ENCODE measurements at regions not wholly inside any gene's neighbourhood (a gene's known extent, or its start where the extent isn't known, plus 50 kb on each side); places are given as distances from the start of the nearest gene placed in this dataset.
A peak's percentile ranks its signal among the peaks of the same experiment; 100 is the strongest.

DNA sequence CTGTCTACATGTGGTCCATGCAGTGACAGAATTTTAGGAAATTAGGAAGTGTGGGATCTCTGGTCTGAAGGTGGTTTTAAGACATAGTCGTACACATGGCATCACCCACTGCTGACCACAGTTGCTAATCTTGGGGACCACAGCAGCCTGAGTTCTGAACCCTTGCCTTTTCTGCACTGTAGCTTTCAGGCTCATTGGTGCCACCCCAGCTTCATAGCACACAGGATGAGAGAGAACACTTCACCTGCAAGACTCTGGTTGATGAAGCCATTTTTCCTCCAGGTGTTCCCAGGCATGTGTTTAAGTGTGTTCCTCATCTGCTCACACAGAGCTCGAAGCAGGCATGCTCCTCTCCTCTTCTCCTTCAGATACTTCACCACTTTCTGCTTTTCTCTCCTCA lies 68.2 kb upstream of the S1PR3 start:
- Histone ChIP-seq H3K9ac (ENCODE audit: low read length) (no peak overlapping the region), H3K4me2 (ENCODE audit: low read depth, low read length, poor library complexity, severe bottlenecking) (no peak overlapping the region), H3K9me3 (ENCODE audit: low read length) (no peaks in the 10 kb centered on the region), H3K27ac (ENCODE audit: low read length) (no peak overlapping the region), H4K20me1 (ENCODE audit: insufficient read depth, low read depth, low read length) (no peaks in the 10 kb centered on the region), H3K27me3 (ENCODE audit: low read length) (no peaks in the 10 kb centered on the region; the same call in 1 of the 2 replicates), H3K4me3 (ENCODE audit: low read length) (no peak overlapping the region), H3K9me2 (replicated peaks; ENCODE audit: insufficient read depth, low read length) (no peaks in the 10 kb centered on the region), H3K4me1 (ENCODE audit: low read length) (peaks cover 3% of the 10 kb centered on the region; the same call in 1 of the 2 replicates), H3K79me2 (ENCODE audit: low read length) (no peaks in the 10 kb centered on the region), H3K36me3 (ENCODE audit: insufficient read depth, low read length) (no peaks in the 10 kb centered on the region), H2AFZ (ENCODE audit: low read length) (no peak overlapping the region)
- DNase-seq = no peak

DNA sequence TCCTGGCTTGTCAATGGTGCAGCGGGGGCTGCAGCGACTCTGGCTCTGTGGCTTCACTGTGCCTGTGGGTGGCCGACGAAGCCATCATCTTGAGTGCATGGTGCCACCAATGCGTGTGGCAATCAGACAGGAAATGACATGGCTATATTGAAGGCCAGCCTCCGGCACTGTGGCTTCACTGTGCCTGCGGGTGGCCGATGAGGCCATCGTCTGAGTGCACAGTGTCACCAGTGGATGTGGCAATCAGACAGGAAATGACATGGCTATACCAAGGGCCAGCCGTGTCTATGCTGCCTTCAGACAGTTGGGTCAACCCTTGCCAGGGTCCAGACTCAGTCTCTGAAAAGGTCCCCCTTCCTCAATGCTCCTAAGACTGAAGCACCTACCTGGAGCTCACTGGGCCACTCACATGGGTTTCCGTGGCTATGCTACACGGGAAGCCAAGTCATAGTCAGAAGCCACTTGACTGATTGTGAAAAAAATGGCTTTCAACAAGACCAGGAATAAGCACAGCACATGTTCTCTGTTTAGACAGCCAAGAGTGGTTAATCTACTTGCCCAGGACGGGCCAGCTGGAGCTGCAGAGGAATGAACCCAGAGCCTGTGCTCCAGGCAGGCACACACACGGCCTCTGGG lies 67.5 kb upstream of the S1PR3 start:
- Histone ChIP-seq H3K4me3 (ENCODE audit: low read length) (no peak overlapping the region), H3K79me2 (ENCODE audit: low read length) (no peaks in the 10 kb centered on the region), H3K27ac (ENCODE audit: low read length) (no peak overlapping the region), H2AFZ (ENCODE audit: low read length) (no peak overlapping the region), H3K4me1 (ENCODE audit: low read length) (peaks cover 3% of the 10 kb centered on the region; the same call in 1 of the 2 replicates), H3K36me3 (ENCODE audit: insufficient read depth, low read length) (no peaks in the 10 kb centered on the region), H3K4me2 (ENCODE audit: low read depth, low read length, poor library complexity, severe bottlenecking) (no peak overlapping the region), H3K9me2 (replicated peaks; ENCODE audit: insufficient read depth, low read length) (no peaks in the 10 kb centered on the region), H3K27me3 (ENCODE audit: low read length) (no peaks in the 10 kb centered on the region; the same call in 1 of the 2 replicates), H3K9ac (ENCODE audit: low read length) (no peak overlapping the region), H3K9me3 (ENCODE audit: low read length) (no peaks in the 10 kb centered on the region), H4K20me1 (ENCODE audit: insufficient read depth, low read depth, low read length) (no peaks in the 10 kb centered on the region)
- no peak for DNase-seq

DNA sequence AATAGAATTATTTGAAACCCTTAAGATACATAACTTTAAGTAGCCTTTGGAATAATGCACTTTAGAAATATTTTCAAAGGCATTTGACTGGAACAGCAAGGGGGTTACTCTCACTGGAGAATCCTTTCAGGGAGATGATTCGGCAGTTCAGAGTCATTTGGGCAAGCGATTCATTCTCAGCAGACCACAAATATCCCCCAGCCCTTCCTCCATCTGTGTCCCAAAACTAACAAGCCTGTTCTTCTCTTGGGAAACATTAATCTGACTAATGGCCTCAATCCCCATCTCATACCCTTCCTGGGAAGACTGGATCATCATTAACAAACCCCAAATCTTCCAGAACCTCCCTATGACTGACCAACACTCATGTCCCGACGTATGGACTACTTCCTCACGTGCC lies 65.8 kb upstream of the S1PR3 start:
- no peaks in the 10 kb centered on the region for H3K79me2 ChIP-seq (ENCODE audit: low read length)
- H3K4me2 ChIP-seq (ENCODE audit: low read depth, low read length, poor library complexity, severe bottlenecking) = no peak overlapping the region
- H3K9me2 ChIP-seq (replicated peaks; ENCODE audit: insufficient read depth, low read length) = no peaks in the 10 kb centered on the region
- no peak overlapping the region for H3K27ac ChIP-seq (ENCODE audit: low read length)
- no peaks in the 10 kb centered on the region for H3K36me3 ChIP-seq (ENCODE audit: insufficient read depth, low read length)
- no peaks in the 10 kb centered on the region; the same call in 1 of the 2 replicates for H3K9me3 ChIP-seq (ENCODE audit: low read length)
- no peaks in the 10 kb centered on the region; the same call in 1 of the 2 replicates for H3K27me3 ChIP-seq (ENCODE audit: low read length)
- no peak overlapping the region for H3K4me3 ChIP-seq (ENCODE audit: low read length)
- H4K20me1 ChIP-seq (ENCODE audit: insufficient read depth, low read depth, low read length) = no peaks in the 10 kb centered on the region
- no peak overlapping the region for H3K9ac ChIP-seq (ENCODE audit: low read length)
- peaks cover 3% of the 10 kb centered on the region; the same call in 1 of the 2 replicates for H3K4me1 ChIP-seq (ENCODE audit: low read length)
- H2AFZ ChIP-seq (ENCODE audit: low read length) = no peak overlapping the region
- DNase-seq = no peak

DNA sequence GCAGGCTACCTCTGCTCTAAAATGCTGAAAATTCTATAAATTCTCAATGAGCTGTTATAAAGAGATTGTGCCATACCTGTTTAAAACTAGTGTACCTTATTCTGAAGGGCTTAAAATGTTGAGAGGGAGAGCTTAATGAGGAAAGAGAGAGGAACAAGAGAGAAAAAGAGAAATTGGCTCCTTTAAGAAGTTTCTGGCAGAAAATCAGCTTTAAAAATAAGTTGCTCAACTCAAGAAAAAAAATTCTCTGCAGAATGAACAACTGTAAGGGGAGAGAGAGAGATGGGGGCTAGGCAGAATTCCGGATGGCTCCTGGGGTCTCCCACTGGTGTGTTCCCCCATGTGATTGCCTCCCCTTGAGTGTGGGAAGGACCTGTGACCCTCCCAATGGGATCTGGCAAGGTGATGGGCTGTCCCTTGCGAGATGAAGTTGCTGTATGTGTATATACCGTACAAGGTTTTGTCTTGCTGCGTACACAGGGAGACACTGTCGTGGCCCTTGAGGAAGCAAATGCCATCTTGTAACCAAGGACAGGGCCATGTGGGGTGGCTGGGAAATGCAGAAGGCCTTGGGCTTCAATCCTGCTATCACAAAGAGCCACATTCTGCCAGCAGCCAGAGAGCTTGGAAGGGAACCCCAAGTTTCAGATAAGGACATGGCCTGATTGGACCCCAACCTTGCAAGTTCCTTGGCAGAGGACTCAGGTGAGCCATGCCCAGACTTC lies 64.3 kb upstream of the S1PR3 start:
- no peak for DNase-seq
- no peak overlapping the region for H3K27ac ChIP-seq (ENCODE audit: low read length)
- H3K79me2 ChIP-seq (ENCODE audit: low read length) = no peaks in the 10 kb centered on the region
- H3K36me3 ChIP-seq (ENCODE audit: insufficient read depth, low read length) = no peaks in the 10 kb centered on the region
- H3K4me1 ChIP-seq (ENCODE audit: low read length) = peaks cover 3% of the 10 kb centered on the region; the same call in 1 of the 2 replicates
- H2AFZ ChIP-seq (ENCODE audit: low read length) = no peak overlapping the region
- H3K27me3 ChIP-seq (ENCODE audit: low read length) = no peaks in the 10 kb centered on the region
- no peak overlapping the region for H3K9ac ChIP-seq (ENCODE audit: low read length)
- no peak overlapping the region for H3K4me2 ChIP-seq (ENCODE audit: low read depth, low read length, poor library complexity, severe bottlenecking)
- H3K9me3 ChIP-seq (ENCODE audit: low read length) = no peaks in the 10 kb centered on the region; the same call in 1 of the 2 replicates
- H4K20me1 ChIP-seq (ENCODE audit: insufficient read depth, low read depth, low read length) = no peaks in the 10 kb centered on the region
- H3K9me2 ChIP-seq (replicated peaks; ENCODE audit: insufficient read depth, low read length) = no peaks in the 10 kb centered on the region
- no peak overlapping the region for H3K4me3 ChIP-seq (ENCODE audit: low read length)

DNA sequence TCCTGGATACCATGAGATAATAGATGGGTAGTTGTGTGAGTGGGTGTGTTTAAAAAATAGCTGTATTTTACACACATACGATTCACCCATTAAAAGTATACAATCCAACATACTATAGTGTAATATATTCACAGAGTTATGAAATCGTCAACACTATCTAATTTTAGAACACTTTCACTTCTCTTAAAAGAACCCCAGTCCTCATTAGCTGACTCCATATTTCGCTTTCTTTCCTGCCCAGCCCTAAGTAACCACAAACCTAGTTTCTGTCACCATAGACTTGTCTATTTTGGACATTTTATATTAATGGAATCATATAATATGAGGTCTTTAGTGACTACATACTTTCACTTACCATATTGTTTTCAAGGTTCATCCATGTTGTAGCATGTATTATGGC lies 63.8 kb upstream of the S1PR3 start:
- DNase-seq = peak; percentile 42
- Histone ChIP-seq H2AFZ (ENCODE audit: low read length) (no peak overlapping the region), H3K4me3 (ENCODE audit: low read length) (no peak overlapping the region), H3K9ac (ENCODE audit: low read length) (no peak overlapping the region), H3K9me2 (replicated peaks; ENCODE audit: insufficient read depth, low read length) (no peaks in the 10 kb centered on the region), H3K27me3 (ENCODE audit: low read length) (no peaks in the 10 kb centered on the region), H3K4me2 (ENCODE audit: low read depth, low read length, poor library complexity, severe bottlenecking) (no peak overlapping the region), H3K27ac (ENCODE audit: low read length) (no peak overlapping the region), H3K4me1 (ENCODE audit: low read length) (peaks cover 3% of the 10 kb centered on the region; the same call in 1 of the 2 replicates), H3K79me2 (ENCODE audit: low read length) (no peaks in the 10 kb centered on the region), H4K20me1 (ENCODE audit: insufficient read depth, low read depth, low read length) (no peaks in the 10 kb centered on the region), H3K9me3 (ENCODE audit: low read length) (no peaks in the 10 kb centered on the region; the same call in 1 of the 2 replicates), H3K36me3 (ENCODE audit: insufficient read depth, low read length) (no peaks in the 10 kb centered on the region)

DNA sequence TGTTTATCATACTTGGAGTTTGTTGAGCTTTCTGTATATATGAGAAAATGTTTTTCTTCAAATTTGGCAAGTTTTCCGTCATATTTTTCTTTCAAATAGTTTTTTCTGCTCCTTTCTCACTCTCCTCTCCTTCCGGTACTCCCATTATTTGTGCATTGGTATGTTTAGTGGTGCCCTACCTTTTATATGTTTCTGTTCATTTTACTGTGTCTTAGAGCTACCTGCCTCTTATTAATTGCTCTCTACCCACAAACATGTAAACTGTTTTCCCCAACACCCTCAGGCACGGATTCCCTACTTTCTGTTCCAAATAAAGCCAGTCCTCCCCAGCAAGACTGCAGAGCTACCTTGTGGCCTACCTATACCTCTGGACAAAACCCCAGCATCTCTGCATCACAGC lies 60.6 kb upstream of the S1PR3 start:
- Histone ChIP-seq H3K9ac (ENCODE audit: low read length) (no peak overlapping the region), H3K9me2 (replicated peaks; ENCODE audit: insufficient read depth, low read length) (no peaks in the 10 kb centered on the region), H2AFZ (ENCODE audit: low read length) (no peak overlapping the region), H3K9me3 (ENCODE audit: low read length) (no peaks in the 10 kb centered on the region; the same call in 1 of the 2 replicates), H3K79me2 (ENCODE audit: low read length) (no peaks in the 10 kb centered on the region), H3K4me2 (ENCODE audit: low read depth, low read length, poor library complexity, severe bottlenecking) (no peak overlapping the region), H3K27ac (ENCODE audit: low read length) (no peak overlapping the region), H3K4me3 (ENCODE audit: low read length) (no peak overlapping the region), H3K27me3 (ENCODE audit: low read length) (no peaks in the 10 kb centered on the region), H4K20me1 (ENCODE audit: insufficient read depth, low read depth, low read length) (no peaks in the 10 kb centered on the region), H3K4me1 (ENCODE audit: low read length) (peaks cover 3% of the 10 kb centered on the region; the same call in 1 of the 2 replicates), H3K36me3 (ENCODE audit: insufficient read depth, low read length) (no peaks in the 10 kb centered on the region)
- no peak for DNase-seq

DNA sequence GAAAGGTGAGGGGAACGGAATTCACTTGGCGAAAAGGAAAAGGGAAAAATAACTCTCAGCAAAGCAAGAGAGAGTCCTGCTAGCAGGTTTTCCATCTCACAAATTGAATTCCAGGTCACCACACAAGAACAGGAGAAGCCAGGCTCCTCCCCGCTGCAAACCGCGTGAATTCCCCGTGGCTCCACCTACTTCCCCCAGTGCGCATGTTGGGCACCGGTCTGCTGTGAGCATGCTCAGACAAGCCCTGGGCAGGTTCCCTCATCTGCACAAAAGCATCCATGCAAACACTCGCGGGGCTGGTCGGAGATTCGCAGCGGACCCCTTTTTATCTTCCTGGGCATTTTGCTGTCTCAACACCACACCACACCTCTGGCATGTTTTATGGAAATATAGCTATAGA lies 58.5 kb upstream of the S1PR3 start:
- Histone ChIP-seq H3K4me3 (ENCODE audit: low read length) (no peak overlapping the region), H3K27ac (ENCODE audit: low read length) (no peak overlapping the region), H3K36me3 (ENCODE audit: insufficient read depth, low read length) (no peaks in the 10 kb centered on the region), H3K4me1 (ENCODE audit: low read length) (no peaks in the 10 kb centered on the region), H3K9me3 (ENCODE audit: low read length) (no peaks in the 10 kb centered on the region; the same call in 1 of the 2 replicates), H3K79me2 (ENCODE audit: low read length) (no peaks in the 10 kb centered on the region), H3K4me2 (ENCODE audit: low read depth, low read length, poor library complexity, severe bottlenecking) (no peak overlapping the region), H4K20me1 (ENCODE audit: insufficient read depth, low read depth, low read length) (no peaks in the 10 kb centered on the region), H3K27me3 (ENCODE audit: low read length) (no peaks in the 10 kb centered on the region), H3K9ac (ENCODE audit: low read length) (no peak overlapping the region), H3K9me2 (replicated peaks; ENCODE audit: insufficient read depth, low read length) (no peaks in the 10 kb centered on the region), H2AFZ (ENCODE audit: low read length) (no peak overlapping the region)
- DNase-seq = no peak

DNA sequence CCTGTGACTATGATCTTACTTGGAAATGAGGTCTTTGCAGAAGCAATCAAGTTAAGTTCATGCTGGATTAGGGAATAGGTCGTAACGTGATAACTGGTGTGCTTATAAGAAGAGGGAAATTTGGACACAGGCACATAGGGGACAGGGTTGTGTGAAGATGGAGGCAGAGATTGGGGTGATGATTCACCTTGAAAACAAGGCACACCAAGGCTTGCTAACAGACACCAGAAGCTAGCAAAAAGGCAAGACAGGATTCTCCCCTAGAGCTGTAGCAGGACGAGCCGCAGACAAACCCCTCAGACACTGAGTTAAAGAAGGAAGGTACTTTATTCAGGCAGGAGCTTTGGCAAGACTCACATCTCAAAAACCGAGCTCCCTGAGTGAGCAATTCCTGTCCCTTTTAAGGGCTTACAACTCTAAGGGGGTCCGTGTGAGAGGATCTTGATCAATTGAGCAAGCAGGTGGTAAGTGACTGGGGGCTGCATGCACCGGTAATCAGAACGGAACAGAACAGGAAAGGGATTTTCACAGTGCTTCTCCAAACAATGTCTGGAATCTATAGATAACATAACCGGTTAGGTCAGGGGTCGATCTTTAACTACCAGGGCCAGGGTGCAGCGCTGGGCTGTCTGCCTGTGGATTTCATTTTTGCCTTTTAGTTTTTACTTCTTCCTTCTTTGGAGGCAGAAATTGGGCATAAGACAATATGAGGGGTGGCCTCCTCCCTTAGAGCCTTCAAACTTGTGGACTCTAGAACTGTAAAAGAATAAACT lies 57.5 kb upstream of the S1PR3 start:
- H3K27ac ChIP-seq (ENCODE audit: low read length) = no peak overlapping the region
- H3K27me3 ChIP-seq (ENCODE audit: low read length) = no peaks in the 10 kb centered on the region
- H4K20me1 ChIP-seq (ENCODE audit: insufficient read depth, low read depth, low read length) = no peaks in the 10 kb centered on the region
- H3K4me1 ChIP-seq (ENCODE audit: low read length) = no peaks in the 10 kb centered on the region
- H3K36me3 ChIP-seq (ENCODE audit: insufficient read depth, low read length) = no peaks in the 10 kb centered on the region
- H3K9me3 ChIP-seq (ENCODE audit: low read length) = no peaks in the 10 kb centered on the region; the same call in 1 of the 2 replicates
- no peak overlapping the region for H3K4me3 ChIP-seq (ENCODE audit: low read length)
- no peaks in the 10 kb centered on the region for H3K79me2 ChIP-seq (ENCODE audit: low read length)
- no peak overlapping the region for H3K4me2 ChIP-seq (ENCODE audit: low read depth, low read length, poor library complexity, severe bottlenecking)
- DNase-seq = no peak
- no peaks in the 10 kb centered on the region for H3K9me2 ChIP-seq (replicated peaks; ENCODE audit: insufficient read depth, low read length)
- H2AFZ ChIP-seq (ENCODE audit: low read length) = no peak overlapping the region
- H3K9ac ChIP-seq (ENCODE audit: low read length) = no peak overlapping the region

Data from Karpas-422 (cell line).